ENCODE measurements at regions not wholly inside any gene's neighbourhood (a gene's known extent, or its start where the extent isn't known, plus 50 kb on each side); places are given as distances from the start of the nearest gene placed in this dataset.

GRCh38 chr2:30003128-30003527 lies 81.7 kb upstream of the ALK start:
- TF ChIP-seq, protein P1, sequence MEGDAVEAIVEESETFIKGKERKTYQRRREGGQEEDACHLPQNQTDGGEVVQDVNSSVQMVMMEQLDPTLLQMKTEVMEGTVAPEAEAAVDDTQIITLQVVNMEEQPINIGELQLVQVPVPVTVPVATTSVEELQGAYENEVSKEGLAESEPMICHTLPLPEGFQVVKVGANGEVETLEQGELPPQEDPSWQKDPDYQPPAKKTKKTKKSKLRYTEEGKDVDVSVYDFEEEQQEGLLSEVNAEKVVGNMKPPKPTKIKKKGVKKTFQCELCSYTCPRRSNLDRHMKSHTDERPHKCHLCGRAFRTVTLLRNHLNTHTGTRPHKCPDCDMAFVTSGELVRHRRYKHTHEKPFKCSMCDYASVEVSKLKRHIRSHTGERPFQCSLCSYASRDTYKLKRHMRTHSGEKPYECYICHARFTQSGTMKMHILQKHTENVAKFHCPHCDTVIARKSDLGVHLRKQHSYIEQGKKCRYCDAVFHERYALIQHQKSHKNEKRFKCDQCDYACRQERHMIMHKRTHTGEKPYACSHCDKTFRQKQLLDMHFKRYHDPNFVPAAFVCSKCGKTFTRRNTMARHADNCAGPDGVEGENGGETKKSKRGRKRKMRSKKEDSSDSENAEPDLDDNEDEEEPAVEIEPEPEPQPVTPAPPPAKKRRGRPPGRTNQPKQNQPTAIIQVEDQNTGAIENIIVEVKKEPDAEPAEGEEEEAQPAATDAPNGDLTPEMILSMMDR (IDR thresholded peaks at IDR 0.05): no peak
- TF ChIP-seq POLR2A (IDR thresholded peaks at IDR 0.05) (no peak), POLR2AphosphoS5 (IDR thresholded peaks at IDR 0.05) (no peak)
